Breast epithelium (tissue), 3 donors: ENCODE measurements at regions not wholly inside any gene's neighbourhood (a gene's known extent, or its start where the extent isn't known, plus 50 kb on each side); places are given as distances from the start of the nearest gene placed in this dataset.

ENCODE experiments used
- CTCF ChIP-seq, 3 donors: fragments of 450-650 bp; IDR thresholded peaks; one replicate each; pipeline ENCODE4 v1.5.1; 2016 to 2017; ENCODE audit warnings: antibody characterized with exemption in 3 of 3, mild to moderate bottlenecking in 3 of 3, moderate library complexity in 3 of 3
- POLR2A ChIP-seq: fragments of 450-650 bp; IDR thresholded peaks from one replicate; pipeline ENCODE4 v1.6.1; 2016; ENCODE audit warnings: antibody characterized with exemption, mild to moderate bottlenecking, moderate library complexity
- POLR2AphosphoS5 ChIP-seq, 3 donors: sonication (generic); formaldehyde crosslinking; IDR thresholded peaks; one replicate each; pipeline ENCODE4 v1.6.1; 2017; ENCODE audit warnings: antibody characterized with exemption in 3 of 3

GRCh38 chrX:142637206-142637605 is 388.5 kb upstream of the SPANXN4 start:
- TF ChIP-seq POLR2A (no peak), CTCF (IDR thresholded peaks at IDR 0.05) (no peak), POLR2AphosphoS5 (IDR thresholded peaks at IDR 0.05) (no peak)
